Glutamatergic neuron (in vitro differentiated cells): ENCODE measurements at regions not wholly inside any gene's neighbourhood (a gene's known extent, or its start where the extent isn't known, plus 50 kb on each side); places are given as distances from the start of the nearest gene placed in this dataset.

Experiments used
- DNase-seq: peaks from one replicate; pipeline ENCODE4 v3.0.0; 2022
- H3K27ac Mint-ChIP-seq: one replicate; pipeline ENCODE4 v1.8.0; 2020; ENCODE audit warnings: mild to moderate bottlenecking, mixed read lengths, inconsistent platforms; ENCODE audit not compliant: unreplicated experiment
- H3K27me3 Mint-ChIP-seq: one replicate; pipeline ENCODE4 v1.8.0; 2020; ENCODE audit warnings: mild to moderate bottlenecking, moderate library complexity, mixed read lengths, inconsistent platforms; ENCODE audit not compliant: unreplicated experiment
- H3K36me3 Mint-ChIP-seq: one replicate; pipeline ENCODE4 v1.8.0; 2020; ENCODE audit warnings: mild to moderate bottlenecking, mixed read lengths, inconsistent platforms; ENCODE audit not compliant: unreplicated experiment
- H3K4me1 Mint-ChIP-seq: one replicate; pipeline ENCODE4 v1.8.0; 2020; ENCODE audit warnings: mild to moderate bottlenecking, low read depth, mixed read lengths, inconsistent platforms; ENCODE audit not compliant: unreplicated experiment
- H3K4me3 Mint-ChIP-seq: one replicate; pipeline ENCODE4 v1.8.0; 2020; ENCODE audit warnings: mild to moderate bottlenecking, mixed read lengths, inconsistent platforms; ENCODE audit not compliant: unreplicated experiment
- H3K9me3 Mint-ChIP-seq: one replicate; pipeline ENCODE4 v1.8.0; 2020; ENCODE audit warnings: mild to moderate bottlenecking, moderate library complexity, mixed read lengths, inconsistent platforms; ENCODE audit not compliant: unreplicated experiment
- TF ChIP-seq, protein P1 (sequence below): fragments of 200-600 bp; sonication (generic); IDR thresholded peaks from one replicate; pipeline ENCODE4 v1.5.0; 2021; ENCODE audit not compliant: partially characterized antibody, unreplicated experiment

GRCh38 chr9:96023486-96023885, 148.0 kb downstream of the ERCC6L2 start:
- peaks cover 7% of the 10 kb centered on the region for H3K9me3 Mint-ChIP-seq
- TF ChIP-seq, protein P1, sequence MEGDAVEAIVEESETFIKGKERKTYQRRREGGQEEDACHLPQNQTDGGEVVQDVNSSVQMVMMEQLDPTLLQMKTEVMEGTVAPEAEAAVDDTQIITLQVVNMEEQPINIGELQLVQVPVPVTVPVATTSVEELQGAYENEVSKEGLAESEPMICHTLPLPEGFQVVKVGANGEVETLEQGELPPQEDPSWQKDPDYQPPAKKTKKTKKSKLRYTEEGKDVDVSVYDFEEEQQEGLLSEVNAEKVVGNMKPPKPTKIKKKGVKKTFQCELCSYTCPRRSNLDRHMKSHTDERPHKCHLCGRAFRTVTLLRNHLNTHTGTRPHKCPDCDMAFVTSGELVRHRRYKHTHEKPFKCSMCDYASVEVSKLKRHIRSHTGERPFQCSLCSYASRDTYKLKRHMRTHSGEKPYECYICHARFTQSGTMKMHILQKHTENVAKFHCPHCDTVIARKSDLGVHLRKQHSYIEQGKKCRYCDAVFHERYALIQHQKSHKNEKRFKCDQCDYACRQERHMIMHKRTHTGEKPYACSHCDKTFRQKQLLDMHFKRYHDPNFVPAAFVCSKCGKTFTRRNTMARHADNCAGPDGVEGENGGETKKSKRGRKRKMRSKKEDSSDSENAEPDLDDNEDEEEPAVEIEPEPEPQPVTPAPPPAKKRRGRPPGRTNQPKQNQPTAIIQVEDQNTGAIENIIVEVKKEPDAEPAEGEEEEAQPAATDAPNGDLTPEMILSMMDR: no peak
- H3K4me3 Mint-ChIP-seq: no peak overlapping the region
- no peak overlapping the region for H3K27ac Mint-ChIP-seq
- DNase-seq: no peak
- no peaks in the 10 kb centered on the region for H3K36me3 Mint-ChIP-seq
- peaks cover 17% of the 10 kb centered on the region for H3K4me1 Mint-ChIP-seq
- peaks cover 19% of the 10 kb centered on the region for H3K27me3 Mint-ChIP-seq

DNA sequence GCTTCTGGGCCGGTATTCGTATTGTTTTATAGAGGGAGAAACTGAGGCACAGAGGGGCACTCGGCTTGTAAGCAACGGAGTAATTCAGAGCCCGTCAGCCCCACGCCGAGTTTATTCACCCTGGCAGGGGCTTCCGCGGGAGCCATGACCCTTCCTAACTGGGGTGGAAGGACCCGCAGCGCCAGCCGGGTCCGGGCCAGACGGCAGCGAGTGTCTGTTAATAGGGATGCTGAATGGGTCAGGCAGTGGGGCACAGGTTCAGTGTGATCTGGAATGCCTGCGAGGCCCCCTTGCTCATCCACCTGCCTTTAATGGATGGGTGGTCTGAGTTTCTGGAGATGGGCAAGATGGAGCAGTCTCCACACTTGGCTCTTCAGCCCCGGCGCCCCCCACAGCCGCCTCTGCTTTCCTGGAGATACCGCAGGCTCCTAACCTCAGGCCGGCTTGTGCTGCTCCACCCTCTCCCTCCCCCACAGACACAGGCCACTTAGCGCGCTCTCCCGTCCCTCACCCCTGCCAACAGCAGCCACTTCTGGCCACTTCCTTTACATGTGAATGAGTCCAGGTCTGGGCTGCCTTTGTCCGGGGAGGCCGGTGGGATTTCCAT, 147.1 kb downstream of the ERCC6L2 start:
- H3K4me3 Mint-ChIP-seq: peak overlapping the region; percentile 80
- no peak overlapping the region for H3K27ac Mint-ChIP-seq

GRCh38 chr9:96021551-96022444, 146.3 kb downstream of the ERCC6L2 start:
- Mint-ChIP-seq H3K4me3 (peak overlapping the region; percentile 80), H3K36me3 (no peaks in the 10 kb centered on the region), H3K4me1 (peaks cover 17% of the 10 kb centered on the region), H3K27me3 (peaks cover 21% of the 10 kb centered on the region), H3K27ac (no peak overlapping the region), H3K9me3 (peaks cover 3% of the 10 kb centered on the region)
- peak; percentile 28 for DNase-seq
- TF ChIP-seq, protein P1: no peak

More for the DNA sequence above, 147.1 kb downstream of the ERCC6L2 start:
- Mint-ChIP-seq H3K9me3 (peaks cover 3% of the 10 kb centered on the region), H3K27me3 (peaks cover 21% of the 10 kb centered on the region), H3K4me1 (peaks cover 17% of the 10 kb centered on the region), H3K36me3 (no peaks in the 10 kb centered on the region)
- DNase-seq: peak; percentile 64
- TF ChIP-seq, protein P1: no peak

GRCh38 chr9:96020792-96021550, 145.5 kb downstream of the ERCC6L2 start:
- Mint-ChIP-seq H3K27me3 (peaks cover 21% of the 10 kb centered on the region), H3K36me3 (no peaks in the 10 kb centered on the region), H3K9me3 (peaks cover 3% of the 10 kb centered on the region), H3K4me3 (peak overlapping the region; percentile 76), H3K4me1 (peaks cover 13% of the 10 kb centered on the region), H3K27ac (no peak overlapping the region)
- DNase-seq: peak; percentile 36
- TF ChIP-seq, protein P1: no peak
